NB4 (cell line): ENCODE measurements at regions not wholly inside any gene's neighbourhood (a gene's known extent, or its start where the extent isn't known, plus 50 kb on each side); places are given as distances from the start of the nearest gene placed in this dataset.

ENCODE experiments used
- DNase-seq: peaks from one replicate; pipeline ENCODE4 v3.0.0; 2010; ENCODE audit warnings: low read depth
- H3K4me3 ChIP-seq: one replicate; pipeline ENCODE4 v1.5.1; 2011; ENCODE audit warnings: mild to moderate bottlenecking, low read depth, low read length, moderate library complexity
- CTCF ChIP-seq: IDR thresholded peaks from one replicate; pipeline ENCODE4 v1.5.1; 2012; ENCODE audit warnings: low read depth, low read length
- MAX ChIP-seq: IDR thresholded peaks from 2 replicates; pipeline ENCODE4 v1.6.1; 2011; ENCODE audit warnings: low read depth, low read length
- MYC ChIP-seq: IDR thresholded peaks from 2 replicates; pipeline ENCODE4 v1.6.1; 2011; ENCODE audit warnings: low read depth, low read length
- POLR2A ChIP-seq: IDR thresholded peaks from 2 replicates; pipeline ENCODE4 v1.6.1; 2011; ENCODE audit warnings: mild to moderate bottlenecking; ENCODE audit not compliant: insufficient read length; ENCODE audit errors: extremely low read depth

GRCh38 chr5:173537228-173537627 is 79.2 kb downstream of the BOD1 start:
- no peak for TF ChIP-seq POLR2A
- TF ChIP-seq MAX, result no peak
- no peak for TF ChIP-seq CTCF
- no peak for TF ChIP-seq MYC
- H3K4me3 ChIP-seq, result no peak overlapping the region

GRCh38 chr5:173535976-173536639 is 80.3 kb downstream of the BOD1 start:
- TF ChIP-seq MAX (no peak), MYC (no peak), POLR2A (no peak), CTCF (no peak)
- no peak for DNase-seq
- H3K4me3 ChIP-seq, result no peak overlapping the region

More at GRCh38 chr5:173537228-173537627, 79.2 kb downstream of the BOD1 start:
- no peak for DNase-seq

GRCh38 chr5:173535166-173535975 is 81.1 kb downstream of the BOD1 start:
- H3K4me3 ChIP-seq, result no peak overlapping the region
- TF ChIP-seq MYC (no peak), CTCF (no peak), MAX (no peak), POLR2A (no peak)
- DNase-seq, result no peak

- no peak for TF ChIP-seq MAX
- no peak for TF ChIP-seq MYC
- TF ChIP-seq POLR2A, result no peak
- DNase-seq, result no peak
- H3K4me3 ChIP-seq, result no peak overlapping the region
Observed at GRCh38 chr5:173534664-173535063, 81.8 kb downstream of the BOD1 start.

GRCh38 chr5:173534031-173534430 is 82.4 kb downstream of the BOD1 start:
- H3K4me3 ChIP-seq, result no peak overlapping the region
- TF ChIP-seq MYC (no peak), CTCF (no peak), MAX (no peak), POLR2A (no peak)
- no peak for DNase-seq
